GM12878 (cell line): ENCODE measurements at regions not wholly inside any gene's neighbourhood (a gene's known extent, or its start where the extent isn't known, plus 50 kb on each side); places are given as distances from the start of the nearest gene placed in this dataset.

Source experiments
- ATAC-seq: fragments of 200-7000 bp; cut with Tn5 transposase; 3 replicates; pipeline ENCODE4 v1.9.1; 2020; ENCODE audit warnings: mild to moderate bottlenecking, moderate library complexity
- BruUV-seq: library from RNA; stranded (reverse); fragments of 400-500 nt; replicated peaks from 2 replicates; lab custom pipeline; 2021; lab: Mats Ljungman, UMichigan
- CTCF ChIA-PET: fragments of 300-600 bp; sonication (Branson Sonifier 250); formaldehyde crosslinking; extraction: SDS; loops from one replicate; lab custom pipeline; 2021; ENCODE audit warnings: inconsistent platforms; lab: Yijun Ruan, JAX
- POLR2A ChIA-PET: fragments of 350-600 bp; formaldehyde crosslinking; extraction: SDS; loops from one replicate; lab custom pipeline; 2021; ENCODE audit warnings: inconsistent platforms; lab: Charles Lee
- RAD21 ChIA-PET: fragments of 300-600 bp; sonication (Branson Sonifier 250); formaldehyde crosslinking; loops from one replicate; lab custom pipeline; 2023; ENCODE audit warnings: antibody characterized with exemption; ENCODE audit not compliant: unreplicated experiment; lab: Charles Lee
- SMC1A ChIA-PET: fragments of 300-600 bp; sonication (Branson Sonifier 250); formaldehyde crosslinking; loops from one replicate; lab custom pipeline; 2023; ENCODE audit not compliant: unreplicated experiment, uncharacterized antibody; lab: Charles Lee
- DNase-seq: peaks from one replicate; pipeline ENCODE4 v3.0.0-alpha.2; 2011; ENCODE audit warnings: low read depth, low spot score
- FAIRE-seq: peaks from 3 replicates; lab custom pipeline; 2011; peaks lifted over from hg19 to GRCh38; lab: Jason Lieb, UNC
- H2AFZ ChIP-seq: 2 replicates; pipeline ENCODE4 v1.6.0; 2011; ENCODE audit warnings: low read depth, low read length, control low read depth; ENCODE audit not compliant: control insufficient read depth
- H3K27ac ChIP-seq: 2 replicates; pipeline ENCODE4 v1.5.1; 2011; ENCODE audit warnings: control low read depth; ENCODE audit not compliant: control insufficient read depth, insufficient read depth
- H3K27me3 ChIP-seq, 2 experiments: replicated peaks in 1 of 2; 2 replicates each; pipeline versions ENCODE4 v1.6.0 to v1.6.1; 2011; ENCODE audit warnings: low read length in 1 of 2; ENCODE audit not compliant: control insufficient read depth in 2 of 2, insufficient read depth in 2 of 2
- H3K36me3 ChIP-seq, 2 experiments: 2 replicates each; pipeline ENCODE4 v1.5.1; 2011; ENCODE audit warnings: low read length in 1 of 2; ENCODE audit not compliant: control insufficient read depth in 2 of 2, insufficient read depth in 2 of 2
- H3K4me1 ChIP-seq: 2 replicates; pipeline ENCODE4 v1.6.1; 2011; ENCODE audit warnings: mild to moderate bottlenecking, low read length, moderate library complexity, mixed read lengths; ENCODE audit not compliant: control insufficient read depth, insufficient read depth
- H3K4me2 ChIP-seq: 2 replicates; pipeline ENCODE4 v1.6.0; 2011; ENCODE audit warnings: control low read depth; ENCODE audit not compliant: control insufficient read depth, insufficient read depth
- H3K4me3 ChIP-seq: fragments of 200-600 bp; sonication (generic); 2 replicates; pipeline ENCODE4 v1.5.1; 2016
- H3K79me2 ChIP-seq: 2 replicates; pipeline ENCODE4 v1.6.0; 2011; ENCODE audit warnings: low read length; ENCODE audit not compliant: control insufficient read depth, insufficient read depth
- H3K9ac ChIP-seq: 2 replicates; pipeline ENCODE4 v1.8.0; 2011; ENCODE audit warnings: low read length, control low read depth, mixed read lengths; ENCODE audit not compliant: control insufficient read depth, insufficient read depth
- H3K9me3 ChIP-seq: replicated peaks from 3 replicates; pipeline ENCODE4 v1.5.1; 2011; ENCODE audit warnings: mild to moderate bottlenecking, low read length; ENCODE audit not compliant: control insufficient read depth, insufficient read depth
- H4K20me1 ChIP-seq: 2 replicates; pipeline ENCODE4 v1.6.0; 2011; ENCODE audit not compliant: control insufficient read depth, insufficient read depth
- BMI1 ChIP-seq: fragments of 450-650 bp; IDR thresholded peaks from 2 replicates; pipeline ENCODE4 v1.6.1; 2016; ENCODE audit warnings: mild to moderate bottlenecking, moderate library complexity, borderline replicate concordance
- CHD1 ChIP-seq: IDR thresholded peaks from 2 replicates; pipeline ENCODE4 v1.6.1; 2012; ENCODE audit warnings: low read depth, low read length, improper control_type of control experiment
- EGR1 ChIP-seq, 2 experiments: IDR thresholded peaks; 1 replicate in 1 of 2; 2 replicates in 1 of 2; pipeline ENCODE4 v1.6.1; 2011 to 2012; ENCODE audit warnings: low read depth in 2 of 2, low read length in 2 of 2, borderline replicate concordance in 1 of 2, mild to moderate bottlenecking in 1 of 2, moderate library complexity in 1 of 2
- NFYB ChIP-seq: IDR thresholded peaks from 2 replicates; pipeline ENCODE4 v1.6.1; 2011; ENCODE audit warnings: low read depth, mild to moderate bottlenecking, low read length, improper control_type of control experiment, moderate library complexity; ENCODE audit not compliant: insufficient read depth
- PML ChIP-seq: IDR thresholded peaks from 2 replicates; pipeline ENCODE4 v1.6.1; 2012; ENCODE audit warnings: low read length, inconsistent platforms
- POLR2AphosphoS2 ChIP-seq: IDR thresholded peaks from 2 replicates; pipeline ENCODE4 v1.6.1; 2011; ENCODE audit warnings: low read depth, mild to moderate bottlenecking, low read length, improper control_type of control experiment, moderate library complexity
- SUZ12 ChIP-seq: fragments of 200-600 bp; sonication (generic); IDR thresholded peaks from one replicate; pipeline ENCODE4 v1.6.1; 2018; ENCODE audit warnings: antibody characterized with exemption, mild to moderate bottlenecking; ENCODE audit not compliant: unreplicated experiment
- WGBS: methylation state at CpG from one replicate; pipeline ENCODE4 v1.1.6; 2016; ENCODE audit warnings: low lambda C conversion rate; ENCODE audit not compliant: insufficient replicate concordance, insufficient coverage; ENCODE audit errors: missing lambda C conversion rate; 5-methylcytosine and 5-hydroxymethylcytosine counted together
- in situ Hi-C: fragments of 300-500 bp; cut with MboI; formaldehyde crosslinking; loops from 9 replicates; pipeline ENCODE4 v1.14.3; 2018; ENCODE audit warnings: mixed read lengths
- intact Hi-C: fragments of 100-400 bp; cut with micrococcal nuclease; formaldehyde crosslinking; loops from one replicate; pipeline ENCODE4 v1.14.2; 2022; ENCODE audit not compliant: unreplicated experiment
- TF ChIP-seq, protein P1 (sequence below): fragments of 450-650 bp; formaldehyde crosslinking; IDR thresholded peaks from 2 replicates; pipeline ENCODE4 v1.4.0; 2022; ENCODE audit warnings: mild to moderate bottlenecking, moderate library complexity

DNA sequence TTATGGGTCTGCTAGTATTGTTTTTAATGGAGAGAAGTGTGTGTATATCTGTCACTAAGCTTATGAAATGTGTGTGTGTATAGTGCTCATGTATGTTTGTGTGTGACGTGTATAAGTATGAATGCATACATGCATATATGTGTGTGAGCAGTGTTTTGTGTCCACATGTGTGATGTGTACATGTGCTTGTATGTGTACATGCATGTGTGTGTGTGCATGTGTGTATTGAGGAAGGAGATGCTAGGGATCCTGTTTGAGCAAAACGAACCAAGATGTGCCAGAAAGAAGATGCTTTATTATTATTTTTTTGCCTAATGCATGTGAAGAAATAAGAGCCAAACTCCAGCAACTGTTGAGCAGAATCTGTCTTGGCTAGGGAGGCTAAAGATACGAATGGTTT, 301.3 kb upstream of the SKOR2 start:
- H3K9ac ChIP-seq: no peak overlapping the region
- no peak for ATAC-seq
- no peaks in the 10 kb centered on the region for H3K9me3 ChIP-seq
- intact Hi-C loops: no loop called here
- POLR2A ChIA-PET: no interaction called here
- TF ChIP-seq NFYB (no peak), CHD1 (no peak), POLR2AphosphoS2 (no peak), EGR1 (IDR thresholded peaks at IDR 0.05; ENCODE audit: borderline replicate concordance in 1 of 2, low read depth in 2 of 2, low read length in 2 of 2) (no peak), SUZ12 (no peak), PML (no peak), BMI1 (no peak)
- TF ChIP-seq, protein P1, sequence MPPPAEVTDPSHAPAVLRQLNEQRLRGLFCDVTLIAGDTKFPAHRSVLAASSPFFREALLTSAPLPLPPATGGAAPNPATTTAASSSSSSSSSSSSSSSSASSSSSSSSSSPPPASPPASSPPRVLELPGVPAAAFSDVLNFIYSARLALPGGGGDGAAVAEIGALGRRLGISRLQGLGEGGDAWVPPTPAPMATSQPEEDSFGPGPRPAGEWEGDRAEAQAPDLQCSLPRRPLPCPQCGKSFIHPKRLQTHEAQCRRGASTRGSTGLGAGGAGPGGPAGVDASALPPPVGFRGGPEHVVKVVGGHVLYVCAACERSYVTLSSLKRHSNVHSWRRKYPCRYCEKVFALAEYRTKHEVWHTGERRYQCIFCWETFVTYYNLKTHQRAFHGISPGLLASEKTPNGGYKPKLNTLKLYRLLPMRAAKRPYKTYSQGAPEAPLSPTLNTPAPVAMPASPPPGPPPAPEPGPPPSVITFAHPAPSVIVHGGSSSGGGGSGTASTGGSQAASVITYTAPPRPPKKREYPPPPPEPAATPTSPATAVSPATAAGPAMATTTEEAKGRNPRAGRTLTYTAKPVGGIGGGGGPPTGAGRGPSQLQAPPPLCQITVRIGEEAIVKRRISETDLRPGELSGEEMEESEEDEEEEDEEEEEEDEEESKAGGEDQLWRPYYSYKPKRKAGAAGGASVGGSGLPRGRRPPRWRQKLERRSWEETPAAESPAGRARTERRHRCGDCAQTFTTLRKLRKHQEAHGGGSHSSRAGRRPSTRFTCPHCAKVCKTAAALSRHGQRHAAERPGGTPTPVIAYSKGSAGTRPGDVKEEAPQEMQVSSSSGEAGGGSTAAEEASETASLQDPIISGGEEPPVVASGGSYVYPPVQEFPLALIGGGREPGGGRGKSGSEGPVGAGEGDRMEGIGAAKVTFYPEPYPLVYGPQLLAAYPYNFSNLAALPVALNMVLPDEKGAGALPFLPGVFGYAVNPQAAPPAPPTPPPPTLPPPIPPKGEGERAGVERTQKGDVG (CRISPR knock-in tag): no peak
- TF ChIP-seq, all 136 proteins: peak for 0
- no peaks in the 10 kb centered on the region for H3K4me1 ChIP-seq
- in situ Hi-C loops: no loop called here
- no peak overlapping the region for H3K4me2 ChIP-seq
- no peaks in the 10 kb centered on the region for H4K20me1 ChIP-seq
- H3K79me2 ChIP-seq: no peaks in the 10 kb centered on the region
- no peak for DNase-seq
- no peaks in the 10 kb centered on the region for H3K36me3 ChIP-seq
- CTCF ChIA-PET: no interaction called here
- no peak for FAIRE-seq
- SMC1A ChIA-PET: no interaction called here
- 2% methylated on average over 3 of the region's 3 CpGs for WGBS
- H3K27ac ChIP-seq: no peak overlapping the region
- RAD21 ChIA-PET: interaction anchor here (0.6 kb wide), 1 partner anchor 335 kb away, joined by 4 read pairs; no protein-coding TSS in a partner anchor
- H2AFZ ChIP-seq: no peak overlapping the region
- BruUV-seq: no TSS peak
- no peaks in the 10 kb centered on the region for H3K27me3 ChIP-seq
- no peak overlapping the region for H3K4me3 ChIP-seq
